ENCODE measurements at regions not wholly inside any gene's neighbourhood (a gene's known extent, or its start where the extent isn't known, plus 50 kb on each side); places are given as distances from the start of the nearest gene placed in this dataset.

GRCh38 chr12:16474801-16475200 is 127.4 kb downstream of the MGST1 start:
- ATAC-seq (ENCODE audit: low read depth in 2 of 2): no peak
- H3K9me3 Mint-ChIP-seq: peaks cover 0 to 3% (median 0%) of the 10 kb centered on the region in 7 donors
- H3K27ac Mint-ChIP-seq: no peak overlapping the region
- no peaks in the 10 kb centered on the region for H3K36me3 Mint-ChIP-seq
- H3K4me3 Mint-ChIP-seq: no peak overlapping the region
- DNase-seq: no peak
- H3K27me3 Mint-ChIP-seq: no peaks in the 10 kb centered on the region
- no peaks in the 10 kb centered on the region for H3K4me1 Mint-ChIP-seq

GRCh38 chr12:16475521-16475920 is 128.1 kb downstream of the MGST1 start:
- no peaks in the 10 kb centered on the region for H3K36me3 Mint-ChIP-seq
- no peak overlapping the region for H3K27ac Mint-ChIP-seq
- DNase-seq (no peak), ATAC-seq (ENCODE audit: low read depth in 2 of 2) (no peak)
- H3K27me3 Mint-ChIP-seq: no peaks in the 10 kb centered on the region
- H3K4me1 Mint-ChIP-seq: no peaks in the 10 kb centered on the region
- H3K4me3 Mint-ChIP-seq: no peak overlapping the region
- peaks cover 0 to 3% (median 2%) of the 10 kb centered on the region in 7 donors for H3K9me3 Mint-ChIP-seq

- ATAC-seq (ENCODE audit: low read depth in 2 of 2) (no peak), DNase-seq (no peak)
- H3K4me1 Mint-ChIP-seq: no peaks in the 10 kb centered on the region
- no peaks in the 10 kb centered on the region for H3K36me3 Mint-ChIP-seq
- H3K9me3 Mint-ChIP-seq: peaks cover 2 to 35% (median 11%) of the 10 kb centered on the region in 7 donors
- H3K27ac Mint-ChIP-seq: no peak overlapping the region
- H3K4me3 Mint-ChIP-seq: no peak overlapping the region
- H3K27me3 Mint-ChIP-seq: no peaks in the 10 kb centered on the region
These were observed 123.2 kb downstream of the LMO3 start for GRCh38 chr12:16482726-16483125.

- H3K4me1 Mint-ChIP-seq: no peaks in the 10 kb centered on the region
- DNase-seq (no peak), ATAC-seq (ENCODE audit: low read depth in 2 of 2) (no peak)
- no peaks in the 10 kb centered on the region for H3K36me3 Mint-ChIP-seq
- H3K27me3 Mint-ChIP-seq: no peaks in the 10 kb centered on the region
- H3K9me3 Mint-ChIP-seq: peaks cover 0 to 8% (median 2%) of the 10 kb centered on the region in 7 donors
- H3K4me3 Mint-ChIP-seq: no peak overlapping the region
- H3K27ac Mint-ChIP-seq: no peak overlapping the region
These were observed 113.7 kb downstream of the LMO3 start for GRCh38 chr12:16492240-16492639.

GRCh38 chr12:16492820-16493797 is 112.9 kb downstream of the LMO3 start:
- H3K27me3 Mint-ChIP-seq: no peaks in the 10 kb centered on the region
- no peak overlapping the region for H3K4me3 Mint-ChIP-seq
- DNase-seq (no peak), ATAC-seq (ENCODE audit: low read depth in 2 of 2) (no peak)
- peaks cover 0 to 8% (median 0%) of the 10 kb centered on the region in 7 donors for H3K9me3 Mint-ChIP-seq
- no peak overlapping the region for H3K27ac Mint-ChIP-seq
- no peaks in the 10 kb centered on the region for H3K4me1 Mint-ChIP-seq
- H3K36me3 Mint-ChIP-seq: no peaks in the 10 kb centered on the region

GRCh38 chr12:16495196-16495595 is 110.8 kb downstream of the LMO3 start:
- no peaks in the 10 kb centered on the region for H3K36me3 Mint-ChIP-seq
- ATAC-seq (ENCODE audit: low read depth in 2 of 2): no peak
- DNase-seq: no peak
- no peaks in the 10 kb centered on the region for H3K27me3 Mint-ChIP-seq
- no peak overlapping the region for H3K27ac Mint-ChIP-seq
- H3K4me3 Mint-ChIP-seq: no peak overlapping the region
- H3K9me3 Mint-ChIP-seq: peaks cover 0 to 3% (median 0%) of the 10 kb centered on the region in 7 donors
- H3K4me1 Mint-ChIP-seq: no peaks in the 10 kb centered on the region

Measured in naive B cell (primary cell).